GM12891 (cell line): ENCODE measurements at regions not wholly inside any gene's neighbourhood (a gene's known extent, or its start where the extent isn't known, plus 50 kb on each side); places are given as distances from the start of the nearest gene placed in this dataset.

Experiments used
- POLR2A ChIP-seq: IDR thresholded peaks from 2 replicates; pipeline ENCODE4 v1.6.1; 2011; ENCODE audit warnings: low read depth, low read length, control low read depth
- POLR2AphosphoS5 ChIP-seq: IDR thresholded peaks from 2 replicates; pipeline ENCODE4 v1.6.1; 2011; ENCODE audit warnings: low read depth, low read length, control low read depth

DNA sequence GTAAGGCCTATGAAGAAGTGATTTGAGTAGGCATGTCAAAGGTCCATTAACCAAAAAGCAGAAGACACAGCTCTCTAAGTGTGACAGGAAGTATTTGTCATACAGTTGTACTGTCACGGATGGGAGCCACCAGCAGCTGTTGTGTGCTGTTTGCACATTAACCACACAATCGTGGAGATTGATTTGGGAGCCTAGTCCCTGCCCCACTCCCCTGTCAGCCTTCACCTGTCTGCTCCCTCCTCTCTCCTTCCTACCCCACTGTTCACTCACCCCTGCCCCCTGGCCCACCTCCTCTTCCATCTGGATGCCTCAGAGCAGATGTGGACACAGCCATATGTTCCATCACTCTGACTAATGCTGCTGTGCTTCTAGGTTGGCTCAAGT is 124.7 kb upstream of the SPACA1 start:
- no peak; the same call in 1 of the 2 replicates for TF ChIP-seq POLR2AphosphoS5
- TF ChIP-seq POLR2A: no peak
